PC-3 (cell line): ENCODE measurements at regions not wholly inside any gene's neighbourhood (a gene's known extent, or its start where the extent isn't known, plus 50 kb on each side); places are given as distances from the start of the nearest gene placed in this dataset.
A peak's percentile ranks its signal among the peaks of the same experiment; 100 is the strongest.

Source experiments
- ATAC-seq: fragments of 200-7000 bp; cut with Tn5 transposase; 2 replicates; pipeline ENCODE4 v1.9.1; 2020; ENCODE audit warnings: mild to moderate bottlenecking, moderate library complexity
- BruUV-seq: library from RNA; stranded (reverse); fragments of 400-500 nt; replicated peaks from 2 replicates; lab custom pipeline; 2021; lab: Mats Ljungman, UMichigan
- CTCF ChIA-PET: fragments of 300-600 bp; sonication (Branson Sonifier 250); formaldehyde crosslinking; loops from one replicate; lab custom pipeline; 2022; ENCODE audit warnings: antibody characterized with exemption; lab: Charles Lee
- POLR2A ChIA-PET: fragments of 300-600 bp; sonication (Branson Sonifier 250); formaldehyde crosslinking; loops from one replicate; lab custom pipeline; 2022; ENCODE audit warnings: antibody characterized with exemption; ENCODE audit not compliant: unreplicated experiment; lab: Charles Lee
- DNase-seq: peaks from one replicate; pipeline ENCODE4 v3.0.0-alpha.2; 2015
- H2AFZ ChIP-seq: fragments of 300-600 bp; sonication (generic); 2 replicates; pipeline ENCODE4 v1.6.0; 2016; ENCODE audit warnings: antibody characterized with exemption, low read length
- H3F3A ChIP-seq: fragments of 300-600 bp; sonication (generic); one replicate; pipeline ENCODE4 v1.6.0; 2017; ENCODE audit warnings: antibody characterized with exemption, low read length, control low read depth, mild to moderate bottlenecking; ENCODE audit not compliant: unreplicated experiment
- H3K27ac ChIP-seq: fragments of 300-600 bp; sonication (generic); 2 replicates; pipeline ENCODE4 v1.5.1; 2016; ENCODE audit warnings: mild to moderate bottlenecking, low read length
- H3K27me3 ChIP-seq: fragments of 300-600 bp; sonication (generic); 2 replicates; pipeline ENCODE4 v1.6.1; 2016; ENCODE audit warnings: low read length, mixed read lengths
- H3K36me3 ChIP-seq: fragments of 300-600 bp; sonication (generic); 2 replicates; pipeline ENCODE4 v1.6.1; 2016; ENCODE audit warnings: low read depth, mixed run types, low read length, mixed read lengths
- H3K4me1 ChIP-seq: fragments of 300-600 bp; sonication (generic); 2 replicates; pipeline ENCODE4 v1.5.1; 2016; ENCODE audit warnings: low read length; ENCODE audit not compliant: insufficient read depth
- H3K4me2 ChIP-seq: fragments of 300-600 bp; sonication (generic); 2 replicates; pipeline ENCODE4 v1.6.0; 2016; ENCODE audit warnings: low read length
- H3K4me3 ChIP-seq: fragments of 300-600 bp; sonication (generic); 2 replicates; pipeline ENCODE4 v1.5.1; 2016; ENCODE audit warnings: mild to moderate bottlenecking, low read length, mixed read lengths
- H3K79me2 ChIP-seq: fragments of 300-600 bp; sonication (generic); 2 replicates; pipeline ENCODE4 v1.6.1; 2017; ENCODE audit warnings: low read length, mixed read lengths
- H3K9ac ChIP-seq: fragments of 300-600 bp; sonication (generic); 2 replicates; pipeline ENCODE4 v1.6.0; 2016; ENCODE audit warnings: mild to moderate bottlenecking, low read length
- H3K9me2 ChIP-seq: fragments of 300-600 bp; sonication (generic); replicated peaks from 2 replicates; pipeline ENCODE4 v1.6.1; 2016; ENCODE audit warnings: mixed run types, low read length, mixed read lengths
- H3K9me3 ChIP-seq: fragments of 300-600 bp; sonication (generic); 2 replicates; pipeline ENCODE4 v1.6.1; 2016; ENCODE audit warnings: low read length, mixed read lengths
- H4K20me1 ChIP-seq: fragments of 300-600 bp; sonication (generic); 2 replicates; pipeline ENCODE4 v1.6.1; 2016; ENCODE audit warnings: low read length, mixed read lengths
- CTCF ChIP-seq: fragments of 300-600 bp; sonication (generic); conservative IDR thresholded peaks from 2 replicates; pipeline ENCODE4 v1.5.1; 2017; ENCODE audit warnings: antibody characterized with exemption, low read depth, mild to moderate bottlenecking, low read length
- EZH2 ChIP-seq: fragments of 300-600 bp; sonication (generic); IDR thresholded peaks from one replicate; pipeline ENCODE4 v1.6.1; 2017; ENCODE audit warnings: antibody characterized with exemption, mild to moderate bottlenecking, low read length; ENCODE audit not compliant: unreplicated experiment
- EZH2phosphoT487 ChIP-seq: fragments of 300-600 bp; sonication (generic); IDR thresholded peaks from 2 replicates; pipeline ENCODE4 v1.6.1; 2018; ENCODE audit warnings: mild to moderate bottlenecking, antibody characterized with exemption, low read length, borderline replicate concordance
- intact Hi-C: fragments of 100-400 bp; cut with micrococcal nuclease; formaldehyde crosslinking; loops from 2 replicates; pipeline ENCODE4 v1.9.0; 2023

GRCh38 chr2:53568469-53568868, 199.1 kb upstream of the CHAC2 start:
- ChIA-PET POLR2A (no interaction called here), CTCF (no interaction called here)
- H3K9me3 ChIP-seq: no peaks in the 10 kb centered on the region
- no peak overlapping the region for H3K4me3 ChIP-seq
- H3K4me1 ChIP-seq: no peaks in the 10 kb centered on the region
- H4K20me1 ChIP-seq: no peaks in the 10 kb centered on the region
- no peak overlapping the region for H3K27ac ChIP-seq
- no peaks in the 10 kb centered on the region for H3K27me3 ChIP-seq
- peak overlapping the region; percentile 4; the same call in 1 of the 2 replicates for H3K4me2 ChIP-seq
- no peak for ATAC-seq
- BruUV-seq: no TSS peak
- peak; percentile 10 for DNase-seq
- no peaks in the 10 kb centered on the region for H3K36me3 ChIP-seq
- TF ChIP-seq EZH2phosphoT487 (no peak), EZH2 (no peak), CTCF (no peak)
- no peaks in the 10 kb centered on the region for H3K79me2 ChIP-seq
- intact Hi-C loops: no loop called here
- no peak overlapping the region for H3K9ac ChIP-seq
- peak overlapping the region; percentile 35 for H2AFZ ChIP-seq
- H3K9me2 ChIP-seq: no peaks in the 10 kb centered on the region
- H3F3A ChIP-seq: no peaks in the 10 kb centered on the region

GRCh38 chr2:53567073-53567472, 200.5 kb upstream of the CHAC2 start:
- POLR2A ChIA-PET: no interaction called here

More at GRCh38 chr2:53567073-53567472, 200.5 kb upstream of the CHAC2 start:
- H3K36me3 ChIP-seq: no peaks in the 10 kb centered on the region
- no peak overlapping the region for H3K4me3 ChIP-seq
- TF ChIP-seq CTCF (no peak), EZH2 (no peak), EZH2phosphoT487 (no peak)
- BruUV-seq: no TSS peak
- no peaks in the 10 kb centered on the region for H3K27me3 ChIP-seq
- no peaks in the 10 kb centered on the region for H3K9me2 ChIP-seq
- H4K20me1 ChIP-seq: no peaks in the 10 kb centered on the region
- H2AFZ ChIP-seq: no peak overlapping the region
- no peaks in the 10 kb centered on the region for H3F3A ChIP-seq
- no peak overlapping the region for H3K27ac ChIP-seq
- intact Hi-C loops: no loop called here
- H3K9me3 ChIP-seq: no peaks in the 10 kb centered on the region
- ATAC-seq (no peak), DNase-seq (no peak)
- CTCF ChIA-PET: no interaction called here
- no peak overlapping the region for H3K9ac ChIP-seq
- H3K4me1 ChIP-seq: no peaks in the 10 kb centered on the region
- H3K4me2 ChIP-seq: no peak overlapping the region
- H3K79me2 ChIP-seq: no peaks in the 10 kb centered on the region
